Cardiac muscle cell (in vitro differentiated cells and primary cell): ENCODE measurements at regions not wholly inside any gene's neighbourhood (a gene's known extent, or its start where the extent isn't known, plus 50 kb on each side); places are given as distances from the start of the nearest gene placed in this dataset.

Experiments used
- DNase-seq, 2 donors: peaks; one replicate each; pipeline versions ENCODE4 v3.0.0 to v3.0.0-alpha.2; 2010 to 2017; ENCODE audit warnings: low read depth in 1 of 2, low spot score in 1 of 2
- H3K27ac ChIP-seq: fragments of 200-600 bp; sonication (generic); 2 replicates; pipeline ENCODE4 v1.5.1; 2016
- H3K27me3 ChIP-seq: fragments of 200-600 bp; sonication (generic); 2 replicates; pipeline ENCODE4 v1.6.0; 2016; ENCODE audit warnings: control low read depth
- H3K36me3 ChIP-seq: fragments of 200-600 bp; sonication (generic); 2 replicates; pipeline ENCODE4 v1.5.1; 2016; ENCODE audit warnings: control low read depth
- H3K4me1 ChIP-seq: fragments of 200-600 bp; sonication (generic); 2 replicates; pipeline ENCODE4 v1.8.1; 2017; ENCODE audit warnings: low read depth, mild to moderate bottlenecking, mixed run types
- H3K4me3 ChIP-seq: fragments of 200-600 bp; sonication (generic); 2 replicates; pipeline ENCODE4 v1.5.1; 2016; ENCODE audit warnings: mild to moderate bottlenecking
- H3K9me3 ChIP-seq: fragments of 200-600 bp; sonication (generic); 2 replicates; pipeline ENCODE4 v1.5.1; 2017; ENCODE audit warnings: low read depth, mild to moderate bottlenecking, control low read depth
- CTCF ChIP-seq: IDR thresholded peaks from 2 replicates; pipeline ENCODE4 v1.5.1; 2012; ENCODE audit warnings: low read depth, mild to moderate bottlenecking, low read length

GRCh38 chr15:36210426-36210825 is 369.0 kb upstream of the CDIN1 start:
- Histone ChIP-seq H3K36me3 (no peaks in the 10 kb centered on the region), H3K4me3 (no peak overlapping the region), H3K9me3 (no peaks in the 10 kb centered on the region), H3K4me1 (no peaks in the 10 kb centered on the region), H3K27ac (no peak overlapping the region), H3K27me3 (no peaks in the 10 kb centered on the region)
- TF ChIP-seq CTCF: no peak
- DNase-seq: no peak

GRCh38 chr15:36218322-36218721 is 361.1 kb upstream of the CDIN1 start:
- Histone ChIP-seq H3K27ac (no peak overlapping the region), H3K4me1 (no peaks in the 10 kb centered on the region), H3K9me3 (no peaks in the 10 kb centered on the region), H3K4me3 (no peak overlapping the region), H3K36me3 (no peaks in the 10 kb centered on the region), H3K27me3 (no peaks in the 10 kb centered on the region)
- TF ChIP-seq CTCF: no peak
- DNase-seq: no peak

- H3K9me3 ChIP-seq: no peaks in the 10 kb centered on the region
- H3K27ac ChIP-seq: no peak overlapping the region
- H3K36me3 ChIP-seq: no peaks in the 10 kb centered on the region
- DNase-seq: no peak
- no peaks in the 10 kb centered on the region for H3K4me1 ChIP-seq
- TF ChIP-seq CTCF: no peak
- no peaks in the 10 kb centered on the region for H3K27me3 ChIP-seq
- H3K4me3 ChIP-seq: no peak overlapping the region
These were observed 360.4 kb upstream of the CDIN1 start for GRCh38 chr15:36218991-36219390.

GRCh38 chr15:36221992-36222391 is 357.4 kb upstream of the CDIN1 start:
- no peak for DNase-seq
- TF ChIP-seq CTCF: no peak
- no peaks in the 10 kb centered on the region for H3K27me3 ChIP-seq
- no peaks in the 10 kb centered on the region for H3K4me1 ChIP-seq
- H3K9me3 ChIP-seq: no peaks in the 10 kb centered on the region
- H3K36me3 ChIP-seq: no peaks in the 10 kb centered on the region
- H3K27ac ChIP-seq: no peak overlapping the region
- H3K4me3 ChIP-seq: no peak overlapping the region

GRCh38 chr15:36230776-36231175 is 348.6 kb upstream of the CDIN1 start:
- no peak for TF ChIP-seq CTCF

GRCh38 chr15:36232491-36232890 is 346.9 kb upstream of the CDIN1 start:
- TF ChIP-seq CTCF: no peak
- Histone ChIP-seq H3K27ac (no peak overlapping the region), H3K27me3 (no peaks in the 10 kb centered on the region), H3K4me3 (no peak overlapping the region), H3K36me3 (no peaks in the 10 kb centered on the region), H3K4me1 (peaks cover 4% of the 10 kb centered on the region), H3K9me3 (no peaks in the 10 kb centered on the region)
- no peak for DNase-seq

More at GRCh38 chr15:36230776-36231175, 348.6 kb upstream of the CDIN1 start:
- Histone ChIP-seq H3K4me1 (peaks cover 4% of the 10 kb centered on the region), H3K27ac (no peak overlapping the region), H3K9me3 (no peaks in the 10 kb centered on the region), H3K36me3 (no peaks in the 10 kb centered on the region), H3K4me3 (no peak overlapping the region), H3K27me3 (no peaks in the 10 kb centered on the region)
- DNase-seq: no peak
